Muscle of arm (tissue), 1 donor: ENCODE measurements at regions not wholly inside any gene's neighbourhood (a gene's known extent, or its start where the extent isn't known, plus 50 kb on each side); places are given as distances from the start of the nearest gene placed in this dataset.
"Not testable (repeated sequence)": the region's sequence is repeated elsewhere in the genome, so short reads cannot be mapped to it uniquely, and the experiment has no call there.

ENCODE experiments used
- DNase-seq: peaks from one replicate; pipeline ENCODE4 v3.0.0-alpha.2; 2013

DNA sequence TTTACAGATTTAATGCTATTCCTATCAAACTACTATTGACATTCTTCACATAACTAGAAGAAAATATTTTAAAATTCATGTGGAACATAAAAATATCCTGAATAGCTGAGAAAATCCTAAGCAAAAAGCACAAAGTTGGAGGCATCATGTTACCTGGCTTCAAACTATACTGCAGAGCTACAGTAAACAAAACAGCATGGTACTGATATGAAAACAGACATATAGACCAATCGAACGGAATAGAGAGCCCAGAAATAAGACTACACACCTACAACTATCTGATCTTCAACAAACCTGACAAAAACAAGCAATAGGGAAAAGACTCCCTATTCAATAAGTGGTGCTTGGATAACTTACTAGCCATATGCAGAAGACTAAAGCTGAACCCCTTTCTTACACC is 273.4 kb upstream of the GRIA3 start:
- DNase-seq, result no peak

- DNase-seq, result no peak
Measured at GRCh38 chrX:122913134-122913533, 270.9 kb upstream of the GRIA3 start.

GRCh38 chrX:122913764-122914163 is 270.3 kb upstream of the GRIA3 start:
- DNase-seq, result no peak

- DNase-seq, result no peak
Measured at GRCh38 chrX:122914256-122914655, 269.8 kb upstream of the GRIA3 start.

DNA sequence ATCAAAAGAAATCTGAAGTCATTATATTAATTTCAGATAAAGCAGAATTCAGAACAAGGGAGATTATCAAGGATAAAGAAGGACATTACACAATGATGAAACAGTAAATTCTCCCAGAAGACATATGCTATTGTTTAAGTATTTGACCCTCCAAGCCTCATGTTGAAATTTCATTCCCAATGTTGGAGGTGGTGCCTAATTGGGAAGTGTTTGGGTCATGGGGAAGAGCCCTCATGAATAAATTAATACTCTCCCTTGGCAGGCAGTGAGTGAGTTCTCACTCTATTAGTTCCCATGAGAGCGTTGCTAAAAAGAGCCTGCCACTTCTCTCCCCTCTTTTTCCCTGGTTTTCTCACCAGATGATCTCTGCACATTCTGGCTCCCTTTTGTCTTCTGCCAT is 249.9 kb upstream of the GRIA3 start:
- DNase-seq, result no peak

- DNase-seq, result no peak
Measured at GRCh38 chrX:122940199-122940598, 243.9 kb upstream of the GRIA3 start.

- DNase-seq, result no peak
Measured at GRCh38 chrX:122941806-122942205, 242.3 kb upstream of the GRIA3 start.

- DNase-seq, result no peak
Measured at GRCh38 chrX:122943918-122944317, 240.2 kb upstream of the GRIA3 start.

DNA sequence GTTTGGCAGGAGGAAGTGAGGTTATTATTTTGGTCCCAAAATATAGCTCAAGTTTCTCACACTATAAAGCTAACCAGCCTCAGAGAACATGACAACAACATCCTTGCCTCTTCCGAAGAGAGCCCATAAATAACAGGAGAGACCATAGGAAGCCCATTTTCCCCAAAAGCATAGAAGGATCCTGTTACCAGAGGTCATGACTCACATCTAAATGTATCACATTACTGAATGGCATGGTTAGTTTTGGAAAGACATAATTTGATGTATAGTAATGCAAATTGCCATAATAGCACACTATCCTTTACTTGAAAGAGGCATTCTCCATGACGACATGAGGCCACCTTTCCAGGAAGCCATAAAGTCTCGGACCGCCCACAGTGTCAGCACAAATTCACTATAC is 238.8 kb upstream of the GRIA3 start:
- no peak for DNase-seq

DNA sequence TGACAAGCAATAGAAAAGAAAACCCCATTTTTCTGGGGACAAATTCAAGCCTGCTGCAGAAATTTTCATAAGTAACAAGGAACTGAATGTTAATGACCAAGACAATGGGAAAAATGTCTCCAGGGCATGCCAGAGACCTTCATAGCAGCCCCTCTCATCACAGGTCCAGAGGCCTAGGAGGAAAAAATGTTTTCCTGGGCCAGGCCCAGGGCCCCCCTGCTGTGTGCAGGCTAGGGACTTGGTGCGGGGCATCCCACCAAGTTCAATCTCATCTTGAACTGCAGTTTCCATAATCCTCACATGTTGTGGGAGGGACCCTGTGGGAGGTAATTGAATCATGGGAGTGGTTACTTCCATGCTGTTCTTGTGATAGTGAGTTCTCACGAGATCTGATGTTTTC is 211.5 kb upstream of the GRIA3 start:
- no peak for DNase-seq

DNA sequence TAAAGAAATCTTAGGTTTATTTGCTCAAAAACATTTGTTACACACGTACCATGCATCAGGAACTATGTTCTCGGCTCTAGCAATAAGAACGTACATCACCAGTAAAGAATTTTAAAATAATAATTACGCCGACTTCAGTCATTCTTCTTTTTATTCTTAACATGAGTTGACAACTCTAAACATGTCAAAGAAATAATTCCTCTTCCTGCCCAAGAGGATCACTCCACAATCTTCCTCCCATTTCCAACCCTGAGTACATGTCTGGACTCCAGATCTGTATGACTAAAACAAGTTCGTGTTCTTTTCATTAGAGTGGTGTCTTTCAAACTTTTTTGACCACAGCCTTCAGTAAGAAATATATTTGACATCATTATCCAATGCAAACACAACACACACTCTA is 201.6 kb upstream of the GRIA3 start:
- no peak for DNase-seq

DNA sequence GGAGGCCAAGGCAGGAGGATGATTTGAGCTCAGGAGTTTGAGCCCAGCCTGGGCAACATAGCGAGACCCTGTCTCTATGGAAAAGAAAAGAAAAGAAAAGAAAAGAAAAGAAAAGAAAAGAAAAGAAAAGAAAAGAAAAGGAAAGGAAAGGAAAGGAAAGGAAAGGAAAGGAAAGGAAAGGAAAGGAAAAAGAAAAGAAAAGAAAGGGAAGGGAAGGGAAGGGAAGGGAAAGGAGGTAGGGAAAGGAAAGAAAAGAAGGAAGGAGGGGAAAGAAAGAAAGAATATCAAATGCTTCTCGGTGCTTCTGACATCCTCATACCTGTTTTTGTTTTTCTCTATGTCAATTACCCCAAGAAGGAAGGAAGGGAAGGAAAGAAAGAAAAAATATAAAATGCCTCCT is 181.2 kb upstream of the GRIA3 start:
- not testable (repeated sequence) for DNase-seq

GRCh38 chrX:123013141-123013540 is 170.9 kb upstream of the GRIA3 start:
- no peak for DNase-seq

DNA sequence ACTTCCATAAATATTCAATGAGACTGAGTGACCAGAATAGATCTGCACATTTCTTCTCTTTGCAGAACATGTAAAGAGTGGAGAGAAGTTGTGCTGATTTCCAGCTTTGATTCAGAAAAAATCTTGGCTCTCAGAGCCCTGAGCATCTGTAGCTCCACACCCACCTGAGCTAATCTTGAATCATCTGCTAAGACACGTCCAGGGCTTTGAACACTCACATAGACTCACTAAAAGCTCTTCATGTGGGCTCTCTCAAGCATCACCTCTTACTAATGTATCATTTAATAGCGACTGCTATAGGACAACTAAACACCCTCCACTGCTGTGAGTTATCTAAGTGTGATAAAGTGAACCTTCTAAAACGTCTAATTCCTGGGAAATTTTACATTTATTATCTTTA is 147.7 kb upstream of the GRIA3 start:
- no peak for DNase-seq

GRCh38 chrX:123049071-123049625 is 134.9 kb upstream of the GRIA3 start:
- DNase-seq, result peak; percentile 35

DNA sequence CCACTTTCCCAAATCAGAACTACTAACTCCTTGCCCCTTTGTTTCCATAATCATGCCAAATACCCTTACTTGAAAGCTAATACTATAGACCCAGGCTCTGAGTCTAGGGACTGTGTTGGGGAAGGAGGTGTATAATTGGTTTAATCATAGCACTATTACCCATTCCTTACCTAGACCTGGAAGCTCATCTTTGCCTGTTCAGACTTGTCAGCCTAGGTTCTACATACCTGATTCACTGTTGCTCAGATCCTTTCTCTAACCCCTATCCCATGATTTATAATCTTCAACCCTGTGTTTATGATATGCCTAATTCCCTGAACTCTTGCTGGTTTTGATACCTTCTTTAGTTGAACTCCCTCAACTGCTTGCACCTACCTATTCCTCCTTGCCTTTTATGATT is 123.1 kb upstream of the GRIA3 start:
- no peak for DNase-seq

DNA sequence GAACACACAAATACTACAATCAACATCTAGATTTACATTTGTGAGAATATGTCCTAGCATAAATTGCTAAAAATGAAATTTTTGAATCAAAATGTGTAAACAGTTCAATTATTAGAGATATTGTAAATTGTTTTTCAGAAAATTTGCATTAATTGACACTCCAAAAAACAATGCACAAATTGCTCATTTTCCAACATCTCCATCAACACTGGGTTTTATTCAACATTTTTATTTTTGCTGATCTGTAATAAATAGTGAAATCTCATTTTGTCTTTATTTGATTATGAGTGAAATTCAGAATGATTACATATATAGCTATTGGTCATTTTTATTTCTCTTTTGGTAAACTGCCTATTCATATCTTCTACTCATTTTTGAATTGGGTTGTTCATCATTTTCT is 120.0 kb upstream of the GRIA3 start:
- no peak for DNase-seq

GRCh38 chrX:123072686-123073385 is 111.2 kb upstream of the GRIA3 start:
- no peak for DNase-seq

DNA sequence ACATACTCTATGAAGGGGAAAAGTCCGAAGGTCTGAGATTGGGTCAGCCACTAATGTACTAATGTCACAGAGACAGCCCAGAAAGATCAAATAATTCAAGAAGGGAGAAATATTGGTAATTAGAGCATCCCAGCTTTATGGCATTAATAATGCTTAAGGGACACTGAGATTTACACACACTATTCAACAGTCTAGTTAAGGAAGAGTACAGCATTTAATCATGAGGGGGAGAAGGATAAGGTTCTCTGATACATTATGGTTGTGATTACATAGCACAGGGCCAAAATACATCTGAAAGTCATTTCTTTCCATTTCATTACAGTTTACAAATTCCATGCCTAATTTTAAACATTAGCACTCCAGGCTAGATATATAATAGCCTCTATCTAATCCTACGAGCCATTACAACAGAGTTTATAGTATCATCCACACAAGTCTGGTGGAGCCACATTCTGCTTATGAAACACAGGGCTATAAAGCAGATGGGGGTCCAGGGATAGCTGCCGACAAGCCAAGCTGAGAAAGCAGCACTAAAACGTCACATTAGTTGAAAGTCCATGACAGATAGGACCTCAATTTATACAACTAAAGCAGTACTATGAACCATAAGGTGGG is 108.0 kb upstream of the GRIA3 start:
- DNase-seq, result no peak

- peak; percentile 2 for DNase-seq
Measured at GRCh38 chrX:123077631-123078030, 106.4 kb upstream of the GRIA3 start.

- DNase-seq, result no peak
Measured at GRCh38 chrX:123080065-123080464, 104.0 kb upstream of the GRIA3 start.

DNA sequence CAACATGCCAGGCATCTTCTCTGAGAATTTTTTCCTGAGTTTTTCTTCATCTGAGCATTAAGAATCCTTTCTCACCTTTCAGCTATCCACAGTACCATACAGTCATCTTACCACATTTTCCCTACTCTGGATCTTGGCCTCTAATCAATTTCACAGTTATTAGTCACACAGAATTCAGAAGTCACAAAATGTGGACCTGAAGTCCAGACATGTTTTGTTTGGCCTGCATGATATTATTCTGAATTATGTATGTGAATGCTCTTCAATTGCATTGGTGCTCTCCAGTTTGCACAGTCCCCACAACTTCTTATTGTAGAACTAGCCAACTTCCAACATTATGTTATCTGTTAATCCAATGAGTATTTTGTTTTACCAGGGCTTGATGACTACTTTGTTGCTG is 102.3 kb upstream of the GRIA3 start:
- no peak for DNase-seq

- DNase-seq, result no peak
Measured at GRCh38 chrX:123083924-123084323, 100.2 kb upstream of the GRIA3 start.

- DNase-seq, result no peak
Measured at GRCh38 chrX:123084797-123085196, 99.3 kb upstream of the GRIA3 start.
